Skeletal muscle tissue (tissue), 3 donors: ENCODE measurements at regions not wholly inside any gene's neighbourhood (a gene's known extent, or its start where the extent isn't known, plus 50 kb on each side); places are given as distances from the start of the nearest gene placed in this dataset.
A peak's percentile ranks its signal among the peaks of the same experiment; 100 is the strongest.

Source experiments
- H3K27ac ChIP-seq: one replicate; pipeline ENCODE4 v1.7.0; 2013; ENCODE audit warnings: mild to moderate bottlenecking, low read depth, low read length, inconsistent platforms
- H3K27me3 ChIP-seq, 3 donors: one replicate each; pipeline ENCODE4 v1.7.0; 2013; ENCODE audit warnings: low read length in 3 of 3; ENCODE audit not compliant: control insufficient read depth in 3 of 3, insufficient read depth in 3 of 3
- H3K36me3 ChIP-seq, 3 donors: one replicate each; pipeline ENCODE4 v1.7.0; 2013; ENCODE audit warnings: low read length in 3 of 3; ENCODE audit not compliant: control insufficient read depth in 3 of 3, insufficient read depth in 3 of 3
- H3K4me1 ChIP-seq, 3 donors: one replicate each; pipeline ENCODE4 v1.7.0; 2013; ENCODE audit warnings: low read length in 3 of 3, mild to moderate bottlenecking in 3 of 3; ENCODE audit not compliant: control insufficient read depth in 3 of 3, insufficient read depth in 3 of 3
- H3K4me3 ChIP-seq, 3 donors: one replicate each; pipeline ENCODE4 v1.7.0; 2013; ENCODE audit warnings: low read length in 3 of 3
- H3K9ac ChIP-seq, 3 donors: one replicate each; pipeline ENCODE4 v1.7.0; 2013; ENCODE audit warnings: low read length in 3 of 3, mild to moderate bottlenecking in 3 of 3, moderate library complexity in 2 of 3, low read depth in 1 of 3
- H3K9me3 ChIP-seq, 3 donors: one replicate each; pipeline ENCODE4 v1.7.0; 2013; ENCODE audit warnings: low read length in 3 of 3; ENCODE audit not compliant: control insufficient read depth in 3 of 3
- donor health status: Osteomylitis.

- Histone ChIP-seq H3K4me3 (no peak overlapping the region), H3K4me1 (peaks cover 7 to 10% (median 9%) of the 10 kb centered on the region in 3 donors), H3K27me3 (no peaks in the 10 kb centered on the region), H3K9ac (no peak overlapping the region), H3K36me3 (no peaks in the 10 kb centered on the region), H3K9me3 (no peaks in the 10 kb centered on the region), H3K27ac (no peak overlapping the region)
These were observed 51.5 kb upstream of the ARID1B start for GRCh38 chr6:156725712-156726111.

DNA sequence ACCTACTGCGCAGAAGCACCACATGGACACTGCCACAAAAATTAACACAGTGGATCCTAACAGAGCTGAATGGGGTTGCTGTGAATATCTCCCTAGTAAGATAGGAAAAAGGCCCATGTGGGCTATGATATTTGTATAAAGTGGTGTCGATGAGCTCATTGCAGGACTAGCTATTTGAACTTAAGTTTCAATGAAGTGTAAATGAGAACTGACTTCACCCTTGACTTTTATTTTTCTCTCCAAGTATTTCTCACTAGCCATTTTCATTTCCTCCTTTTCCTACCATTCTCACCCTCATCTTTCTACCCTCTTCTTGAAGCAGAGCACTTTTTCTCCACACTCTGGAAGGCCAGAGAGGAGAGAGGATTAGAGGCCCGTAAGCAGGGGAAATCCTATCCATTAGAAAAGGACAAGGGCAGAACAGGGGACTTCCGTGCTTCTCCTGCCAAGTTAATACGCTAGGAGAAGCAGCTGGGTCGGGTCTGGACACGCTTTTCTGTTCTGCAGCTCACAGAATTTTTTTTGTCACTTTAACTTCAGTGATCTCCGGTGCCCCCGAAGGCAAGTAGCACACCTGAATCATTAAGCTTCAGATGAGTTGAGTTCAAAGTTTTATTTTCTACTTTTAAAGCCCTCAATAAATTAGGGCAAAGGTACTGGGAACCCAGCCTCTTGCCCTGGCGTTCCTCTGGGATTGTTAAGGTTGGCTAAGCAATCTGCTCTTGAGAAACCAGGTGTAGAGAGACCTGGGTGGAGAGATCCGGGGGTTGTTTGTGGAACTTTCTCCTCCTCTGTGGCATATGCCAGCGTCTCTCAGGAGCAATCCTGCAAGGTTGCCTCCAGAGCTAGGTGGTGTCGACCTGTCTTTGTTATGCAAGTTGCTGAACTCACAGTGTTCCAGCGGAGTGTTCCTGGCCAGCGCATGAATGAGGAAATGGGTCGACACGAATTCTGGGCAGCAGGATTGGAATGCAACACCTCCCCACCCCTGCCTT lies 56.2 kb upstream of the ARID1B start:
- peak overlapping the region; percentile 59 to 70 (median 69) for H3K4me3 ChIP-seq
- no peaks in the 10 kb centered on the region for H3K36me3 ChIP-seq
- H3K9ac ChIP-seq, result peak overlapping the region; percentile 73 to 87 (median 76)
- no peaks in the 10 kb centered on the region for H3K9me3 ChIP-seq
- H3K27me3 ChIP-seq, result no peaks in the 10 kb centered on the region
- H3K4me1 ChIP-seq, result peaks cover 19 to 26% (median 26%) of the 10 kb centered on the region in 3 donors
- H3K27ac ChIP-seq, result peak overlapping the region; percentile 91

GRCh38 chr6:156719720-156720563 lies 57.2 kb upstream of the ARID1B start:
- Histone ChIP-seq H3K4me3 (peak overlapping the region; percentile 69 to 76 (median 72)), H3K4me1 (peaks cover 19 to 26% (median 26%) of the 10 kb centered on the region in 3 donors), H3K27me3 (no peaks in the 10 kb centered on the region), H3K36me3 (no peaks in the 10 kb centered on the region), H3K27ac (peak overlapping the region; percentile 91), H3K9ac (peak overlapping the region; percentile 73 to 87 (median 76)), H3K9me3 (no peaks in the 10 kb centered on the region)

- Histone ChIP-seq H3K9ac (peak overlapping the region; percentile 73 to 87 (median 76)), H3K4me3 (peak overlapping the region; percentile 53 to 76 (median 72)), H3K4me1 (peaks cover 19 to 26% (median 26%) of the 10 kb centered on the region in 3 donors), H3K27me3 (no peaks in the 10 kb centered on the region), H3K36me3 (no peaks in the 10 kb centered on the region), H3K27ac (peak overlapping the region; percentile 91), H3K9me3 (no peaks in the 10 kb centered on the region)
These were observed 57.8 kb upstream of the ARID1B start for GRCh38 chr6:156719395-156719719.

DNA sequence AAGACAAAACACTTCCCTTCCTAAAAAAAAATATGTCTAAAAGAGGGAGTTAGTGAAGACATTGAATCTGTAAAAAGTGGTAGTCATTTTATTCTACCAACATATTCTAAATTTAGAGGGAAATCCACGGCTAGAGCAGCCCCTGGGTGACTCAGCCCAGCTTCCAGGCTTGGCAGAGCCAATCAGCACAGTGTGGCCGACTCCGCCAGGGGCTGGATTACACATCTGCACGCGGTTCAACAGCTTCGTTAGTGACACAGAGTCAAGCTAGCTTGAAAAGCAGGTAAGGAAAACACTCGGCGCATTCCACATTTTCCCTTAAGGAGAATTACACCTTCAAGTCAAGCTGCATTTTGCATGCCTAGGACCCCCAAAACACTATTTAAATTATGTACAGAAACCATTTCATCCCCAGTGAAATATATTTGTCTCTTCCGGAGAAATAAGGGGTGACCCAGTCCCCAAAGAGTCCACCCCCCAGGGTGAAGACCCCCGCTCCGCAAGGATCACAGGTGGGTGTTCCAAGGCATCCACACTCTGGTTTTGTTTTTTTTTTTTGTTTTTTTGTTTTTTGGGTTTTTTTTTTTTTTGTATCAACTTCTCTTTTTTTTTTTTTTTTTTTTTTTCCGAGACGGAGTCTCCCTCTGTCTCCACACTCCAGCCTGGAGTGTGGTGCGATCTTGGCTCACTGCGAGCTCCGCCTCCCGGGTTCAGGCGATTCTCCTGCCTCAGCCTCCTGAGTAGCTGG lies 58.4 kb upstream of the ARID1B start:
- Histone ChIP-seq H3K27me3 (no peaks in the 10 kb centered on the region), H3K4me3 (no peak overlapping the region)

DNA sequence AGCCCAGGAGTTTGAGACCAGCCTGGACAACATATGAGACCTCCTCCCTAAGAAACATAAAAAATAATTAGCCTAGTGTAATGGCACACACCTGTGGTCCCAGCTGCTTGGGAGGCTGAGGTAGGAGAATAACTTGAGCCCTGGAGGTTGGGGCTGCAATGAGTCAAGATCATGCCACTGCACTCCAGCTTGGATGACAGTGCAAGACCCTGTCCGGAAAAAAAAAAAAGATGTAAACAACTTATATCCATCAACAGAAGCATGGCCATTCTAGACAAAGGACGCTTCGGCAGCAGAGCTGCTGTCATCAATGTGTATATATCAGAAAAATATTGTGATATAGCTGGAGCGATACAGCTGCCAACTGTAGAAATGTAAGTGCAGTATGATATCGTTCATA lies 59.6 kb upstream of the ARID1B start:
- Histone ChIP-seq H3K27ac (no peak overlapping the region), H3K27me3 (no peaks in the 10 kb centered on the region), H3K9me3 (no peaks in the 10 kb centered on the region), H3K4me3 (no peak overlapping the region), H3K4me1 (peaks cover 19 to 26% (median 26%) of the 10 kb centered on the region in 3 donors), H3K9ac (no peak overlapping the region), H3K36me3 (no peaks in the 10 kb centered on the region)

More for the DNA sequence above, 58.4 kb upstream of the ARID1B start:
- H3K4me1 ChIP-seq, result peaks cover 19 to 26% (median 26%) of the 10 kb centered on the region in 3 donors
- H3K36me3 ChIP-seq, result no peaks in the 10 kb centered on the region
- H3K9me3 ChIP-seq, result no peaks in the 10 kb centered on the region
- peak overlapping the region; percentile 91 for H3K27ac ChIP-seq
- H3K9ac ChIP-seq, result peak overlapping the region in 2 of 3 donors; percentile 3 to 19

DNA sequence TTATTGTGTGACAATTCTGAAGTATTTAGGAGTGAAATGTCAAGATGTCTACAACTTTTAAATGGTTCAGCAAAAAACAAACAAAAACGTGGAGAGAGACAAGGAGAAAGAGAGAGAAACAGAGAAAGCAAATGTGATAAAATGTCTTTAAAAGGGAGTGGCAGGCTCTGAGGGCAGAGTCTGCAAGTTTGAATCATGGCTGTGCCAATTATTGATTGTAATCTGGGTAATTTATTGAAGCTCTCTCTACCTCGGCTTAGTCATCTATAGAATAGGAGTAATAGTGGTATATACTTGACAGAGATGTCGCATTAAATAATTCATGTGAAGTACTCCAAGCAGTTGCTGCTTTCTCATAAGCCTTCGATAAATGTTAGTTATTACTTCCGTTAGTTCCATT lies 61.3 kb upstream of the ARID1B start:
- peaks cover 13 to 19% (median 17%) of the 10 kb centered on the region in 3 donors for H3K4me1 ChIP-seq
- no peaks in the 10 kb centered on the region for H3K27me3 ChIP-seq
- no peaks in the 10 kb centered on the region for H3K9me3 ChIP-seq
- no peak overlapping the region for H3K27ac ChIP-seq
- H3K9ac ChIP-seq, result no peak overlapping the region
- H3K36me3 ChIP-seq, result no peaks in the 10 kb centered on the region
- no peak overlapping the region for H3K4me3 ChIP-seq

DNA sequence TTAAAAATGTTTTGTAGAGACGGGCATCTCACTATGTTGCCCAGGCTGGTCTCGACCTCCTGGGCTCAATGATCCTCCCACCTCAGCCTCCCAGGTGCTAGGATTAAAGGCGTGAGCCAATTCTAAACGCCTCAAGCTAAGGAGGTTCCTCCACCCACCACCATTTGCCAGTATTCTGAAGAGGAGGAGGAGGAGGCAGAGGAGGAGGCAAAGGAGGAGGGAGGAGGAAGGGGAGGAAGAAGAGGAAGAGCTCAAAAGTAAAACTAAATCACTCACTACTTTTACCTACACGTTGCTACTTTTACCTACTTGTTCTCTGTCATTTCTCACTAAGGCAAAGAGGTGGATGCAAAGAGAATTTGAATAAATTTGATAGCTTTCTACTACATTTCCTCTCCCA lies 63.6 kb upstream of the ARID1B start:
- Histone ChIP-seq H3K4me3 (no peak overlapping the region), H3K36me3 (no peaks in the 10 kb centered on the region), H3K4me1 (peaks cover 0 to under 1% (median under 1%) of the 10 kb centered on the region in 3 donors), H3K27me3 (no peaks in the 10 kb centered on the region), H3K27ac (no peak overlapping the region), H3K9me3 (no peaks in the 10 kb centered on the region), H3K9ac (no peak overlapping the region)

GRCh38 chr6:156710479-156710878 lies 66.7 kb upstream of the ARID1B start:
- Histone ChIP-seq H3K36me3 (no peaks in the 10 kb centered on the region), H3K4me3 (no peak overlapping the region), H3K27me3 (no peaks in the 10 kb centered on the region), H3K27ac (no peak overlapping the region), H3K9me3 (no peaks in the 10 kb centered on the region), H3K4me1 (no peaks in the 10 kb centered on the region), H3K9ac (no peak overlapping the region)
